ENCODE measurements at regions not wholly inside any gene's neighbourhood (a gene's known extent, or its start where the extent isn't known, plus 50 kb on each side); places are given as distances from the start of the nearest gene placed in this dataset.

- no peak for FAIRE-seq
- CTCF ChIA-PET = interaction anchor here (0.5 kb wide), 1 partner anchor 33 kb away, joined by 3 read pairs; no protein-coding TSS in a partner anchor
- TF ChIP-seq MLLT1 (IDR thresholded peaks at IDR 0.05) = no peak
- TF ChIP-seq MEF2A (IDR thresholded peaks at IDR 0.05; ENCODE audit: insufficient read depth, low read depth, low read length) = no peak
- no peak for TF ChIP-seq RCOR1 (conservative IDR thresholded peaks at IDR 0.05; ENCODE audit: low read depth, low read length)
- no peak for TF ChIP-seq ZNF592 (IDR thresholded peaks at IDR 0.05)
- no peak for TF ChIP-seq STAT1 (conservative IDR thresholded peaks at IDR 0.05)
- no peak for TF ChIP-seq CEBPB (IDR thresholded peaks at IDR 0.05; ENCODE audit: borderline replicate concordance in 1 of 2, low read depth in 2 of 2, low read length in 2 of 2)
- TF ChIP-seq SREBF2 (IDR thresholded peaks at IDR 0.05; ENCODE audit: low read length) = no peak
- no peak for TF ChIP-seq CTCF (IDR thresholded peaks at IDR 0.05 in 2 of 3, conservative IDR thresholded peaks at IDR 0.05 in 1 of 3; ENCODE audit: control insufficient read depth in 2 of 3, extremely low read depth in 1 of 3, insufficient read depth in 1 of 3, low read depth in 3 of 3, low read length in 3 of 3)
- TF ChIP-seq MYC (IDR thresholded peaks at IDR 0.05; ENCODE audit: insufficient read depth, insufficient read length, insufficient replicate concordance, low read length, severe bottlenecking) = no peak
- TF ChIP-seq ZBTB11 (CRISPR knock-in tag; IDR thresholded peaks at IDR 0.05) = no peak
- no peak for TF ChIP-seq CBX3 (IDR thresholded peaks at IDR 0.05; ENCODE audit: borderline replicate concordance, low read depth)
Measured at GRCh38 chr15:99480016-99480810, 85.6 kb upstream of the MEF2A start.

More at GRCh38 chr15:99480016-99480810, 85.6 kb upstream of the MEF2A start:
- Histone ChIP-seq H4K20me1 (ENCODE audit: control insufficient read depth, insufficient read depth) (no peaks in the 10 kb centered on the region), H3K9me3 (replicated peaks; ENCODE audit: control insufficient read depth, insufficient read depth, low read length) (no peaks in the 10 kb centered on the region), H3K79me2 (ENCODE audit: control insufficient read depth, insufficient read depth, low read length) (no peaks in the 10 kb centered on the region), H3K27ac (ENCODE audit: control insufficient read depth, insufficient read depth) (no peak overlapping the region), H3K4me3 (no peak overlapping the region), H3K36me3 (ENCODE audit: control insufficient read depth in 2 of 2, insufficient read depth in 2 of 2, low read length in 1 of 2) (no peaks in the 10 kb centered on the region), H3K27me3 (replicated peaks in 1 of 2; ENCODE audit: control insufficient read depth in 2 of 2, insufficient read depth in 2 of 2, low read length in 1 of 2) (no peaks in the 10 kb centered on the region), H3K4me1 (ENCODE audit: control insufficient read depth, insufficient read depth, low read length) (peaks cover 16% of the 10 kb centered on the region), H3K4me2 (ENCODE audit: control insufficient read depth, insufficient read depth) (no peak overlapping the region), H3K9ac (ENCODE audit: control insufficient read depth, insufficient read depth, low read length) (no peak overlapping the region), H2AFZ (ENCODE audit: control insufficient read depth, low read depth, low read length) (no peak overlapping the region)
- intact Hi-C loops (cut with micrococcal nuclease; ENCODE audit: unreplicated experiment) = no loop called here
- 70% methylated on average over 10 of the region's 10 CpGs for WGBS (ENCODE audit: insufficient coverage, insufficient replicate concordance, low lambda C conversion rate, missing lambda C conversion rate)
- DNase-seq (ENCODE audit: low read depth, low spot score) (no peak), ATAC-seq (no peak)
- RAD21 ChIA-PET (ENCODE audit: unreplicated experiment) = interaction anchor here (1.1 kb wide), 1 partner anchor 32 kb away, joined by 3 read pairs; no protein-coding TSS in a partner anchor
- in situ Hi-C loops (cut with MboI) = no loop called here
- POLR2A ChIA-PET = no interaction called here
- SMC1A ChIA-PET (ENCODE audit: uncharacterized antibody, unreplicated experiment) = interaction anchor here (0.9 to 1.9 kb wide), 6 partner anchors 19 to 207 kb away, joined by 3 to 8 read pairs (median 4); no protein-coding TSS in a partner anchor
- no TSS peak for BruUV-seq (replicated peaks)
